ENCODE measurements at regions not wholly inside any gene's neighbourhood (a gene's known extent, or its start where the extent isn't known, plus 50 kb on each side); places are given as distances from the start of the nearest gene placed in this dataset.
"Not testable (repeated sequence)": the region's sequence is repeated elsewhere in the genome, so short reads cannot be mapped to it uniquely, and the experiment has no call there.

GRCh38 chr2:203636588-203637470 lies 69.6 kb upstream of the CD28 start:
- H3K4me1 ChIP-seq (ENCODE audit: control insufficient read depth in 2 of 2, insufficient read depth in 1 of 2, low read depth in 1 of 2, low read length in 2 of 2) = peaks cover 3 to 8% of the 10 kb centered on the region in 2 donors
- H3K4me2 ChIP-seq (ENCODE audit: insufficient read depth, low read length, poor library complexity, severe bottlenecking) = no peak overlapping the region
- no CpG with 5 or more reads among the region's 3 CpGs for WGBS, 2 donors (ENCODE audit: extremely low coverage in 2 of 2, insufficient read length in 2 of 2, insufficient replicate concordance in 1 of 2)
- H3K4ac ChIP-seq (ENCODE audit: low read length) = no peak overlapping the region
- H3K36me3 ChIP-seq (replicated peaks in 1 of 2; ENCODE audit: control insufficient read depth in 2 of 2, insufficient read depth in 2 of 2, low read length in 2 of 2) = no peaks in the 10 kb centered on the region
- no peak overlapping the region for H3K18ac ChIP-seq (ENCODE audit: low read length)
- no peak overlapping the region for H3K9ac ChIP-seq (ENCODE audit: low read depth, low read length, poor library complexity)
- no peak overlapping the region for H2BK120ac ChIP-seq (ENCODE audit: low read depth, low read length)
- H2AK5ac ChIP-seq (ENCODE audit: low read depth, low read length) = no peak overlapping the region
- H3K14ac ChIP-seq (ENCODE audit: low read length) = no peak overlapping the region
- H2BK5ac ChIP-seq (ENCODE audit: low read length) = no peak overlapping the region
- H3K9me3 ChIP-seq (replicated peaks in 1 of 2; ENCODE audit: control insufficient read depth in 2 of 2, insufficient read depth in 1 of 2, low read depth in 1 of 2, low read length in 2 of 2) = no peaks in the 10 kb centered on the region
- H3K27ac ChIP-seq (replicated peaks; ENCODE audit: low read length) = no peak overlapping the region
- H3K27me3 ChIP-seq (ENCODE audit: control insufficient read depth in 3 of 3, insufficient read depth in 3 of 3, low read depth in 1 of 3, low read length in 3 of 3) = no peaks in the 10 kb centered on the region
- no peak overlapping the region for H4K91ac ChIP-seq (ENCODE audit: low read depth, low read length, poor library complexity)
- no peak overlapping the region for H2BK15ac ChIP-seq (ENCODE audit: low read length)
- no peaks in the 10 kb centered on the region for H3K79me1 ChIP-seq (ENCODE audit: low read depth, low read length)
- H2BK12ac ChIP-seq (ENCODE audit: low read length) = no peak overlapping the region
- H3K23ac ChIP-seq (ENCODE audit: low read depth, low read length, poor library complexity) = no peak overlapping the region
- H2AFZ ChIP-seq (ENCODE audit: low read length) = peak overlapping the region; percentile 81
- no peak overlapping the region for H4K8ac ChIP-seq (ENCODE audit: low read depth, low read length)
- DNase-seq (ENCODE audit: low spot score) = no peak
- no peak overlapping the region for H3K4me3 ChIP-seq (ENCODE audit: low read length in 2 of 2)

DNA sequence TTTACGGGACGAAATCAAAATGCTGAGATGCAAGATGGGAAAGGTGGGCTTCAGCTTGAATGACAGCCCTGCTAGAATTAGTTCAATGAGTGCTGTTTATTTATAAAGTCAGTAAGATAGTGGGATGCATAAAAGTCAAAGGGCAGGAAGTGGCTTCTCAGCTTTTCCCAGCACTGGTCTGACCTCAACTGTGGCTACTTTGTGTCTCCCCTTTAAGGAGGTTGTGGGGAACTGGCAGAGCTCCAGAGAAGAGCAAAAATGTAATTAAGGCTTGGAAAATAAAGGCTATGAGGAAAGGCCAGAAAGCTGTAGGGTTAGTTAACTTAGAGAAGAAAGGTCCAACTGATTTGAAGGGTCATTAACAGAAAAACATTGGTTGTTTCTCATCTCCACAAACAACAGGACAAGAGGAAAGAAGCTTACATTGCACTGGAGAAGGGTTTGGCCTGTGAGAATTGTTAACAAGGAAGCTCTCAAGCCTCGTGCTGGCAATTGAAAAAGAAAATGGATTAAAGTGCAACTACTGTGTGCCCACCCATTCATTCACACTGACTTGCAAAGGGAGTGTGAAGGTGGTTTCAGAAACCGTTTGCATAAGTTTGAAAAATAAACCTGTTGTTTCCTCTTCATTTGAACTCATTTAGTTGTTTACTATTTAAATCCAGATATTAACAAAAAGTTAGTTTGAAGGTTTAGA lies 68.8 kb upstream of the CD28 start:
- no CpG with 5 or more reads among the region's 4 CpGs for WGBS, 2 donors (ENCODE audit: extremely low coverage in 2 of 2, insufficient read length in 2 of 2, insufficient replicate concordance in 1 of 2)
- peak overlapping the region; percentile 81 for H2AFZ ChIP-seq (ENCODE audit: low read length)
- peak overlapping the region; percentile 0 for H3K27ac ChIP-seq (replicated peaks; ENCODE audit: low read length)
- no peak overlapping the region for H3K23ac ChIP-seq (ENCODE audit: low read depth, low read length, poor library complexity)
- no peak overlapping the region for H2BK12ac ChIP-seq (ENCODE audit: low read length)
- no peak overlapping the region for H3K4me2 ChIP-seq (ENCODE audit: insufficient read depth, low read length, poor library complexity, severe bottlenecking)
- H2BK120ac ChIP-seq (ENCODE audit: low read depth, low read length) = no peak overlapping the region
- H2BK15ac ChIP-seq (ENCODE audit: low read length) = no peak overlapping the region
- H3K18ac ChIP-seq (ENCODE audit: low read length) = no peak overlapping the region
- H3K27me3 ChIP-seq (ENCODE audit: control insufficient read depth in 3 of 3, insufficient read depth in 3 of 3, low read depth in 1 of 3, low read length in 3 of 3) = no peaks in the 10 kb centered on the region
- H2BK5ac ChIP-seq (ENCODE audit: low read length) = no peak overlapping the region
- no peak overlapping the region for H3K9ac ChIP-seq (ENCODE audit: low read depth, low read length, poor library complexity)
- no peaks in the 10 kb centered on the region for H3K9me3 ChIP-seq (replicated peaks in 1 of 2; ENCODE audit: control insufficient read depth in 2 of 2, insufficient read depth in 1 of 2, low read depth in 1 of 2, low read length in 2 of 2)
- H4K91ac ChIP-seq (ENCODE audit: low read depth, low read length, poor library complexity) = no peak overlapping the region
- no peaks in the 10 kb centered on the region for H3K36me3 ChIP-seq (replicated peaks in 1 of 2; ENCODE audit: control insufficient read depth in 2 of 2, insufficient read depth in 2 of 2, low read length in 2 of 2)
- H3K79me1 ChIP-seq (ENCODE audit: low read depth, low read length) = no peaks in the 10 kb centered on the region
- no peak overlapping the region for H4K8ac ChIP-seq (ENCODE audit: low read depth, low read length)
- H3K4ac ChIP-seq (ENCODE audit: low read length) = no peak overlapping the region
- no peak overlapping the region for H2AK5ac ChIP-seq (ENCODE audit: low read depth, low read length)
- peaks cover 3 to 8% of the 10 kb centered on the region in 2 donors for H3K4me1 ChIP-seq (ENCODE audit: control insufficient read depth in 2 of 2, insufficient read depth in 1 of 2, low read depth in 1 of 2, low read length in 2 of 2)
- no peak overlapping the region for H3K14ac ChIP-seq (ENCODE audit: low read length)
- H3K4me3 ChIP-seq (ENCODE audit: low read length in 2 of 2) = no peak overlapping the region
- DNase-seq (ENCODE audit: low spot score) = no peak

DNA sequence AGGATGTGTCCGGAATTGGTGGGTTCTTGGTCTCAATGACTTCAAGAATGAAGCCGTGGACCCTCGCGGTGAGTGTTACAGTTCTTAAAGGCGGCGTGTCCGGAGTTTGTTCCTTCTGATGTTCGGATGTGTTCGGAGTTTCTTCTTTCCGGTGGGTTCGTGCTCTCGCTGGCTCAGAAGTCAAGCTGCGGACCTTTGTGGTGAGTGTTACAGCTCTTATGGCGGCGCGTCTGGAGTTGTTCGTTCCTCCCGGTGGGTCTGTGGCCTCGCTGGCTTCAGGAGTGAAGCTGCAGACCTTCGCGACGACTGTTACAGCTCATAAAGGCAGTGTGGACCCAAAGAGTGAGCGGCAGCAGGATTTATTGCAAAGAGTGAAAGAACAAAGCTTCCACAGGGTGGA lies 64.6 kb upstream of the CD28 start:
- H2BK12ac ChIP-seq (ENCODE audit: low read length) = peak overlapping the region; percentile 10
- H2BK120ac ChIP-seq (ENCODE audit: low read depth, low read length); H3K4me3 ChIP-seq (ENCODE audit: low read length in 2 of 2); H3K9me3 ChIP-seq (replicated peaks in 1 of 2; ENCODE audit: control insufficient read depth in 2 of 2, insufficient read depth in 1 of 2, low read depth in 1 of 2, low read length in 2 of 2); H3K36me3 ChIP-seq (replicated peaks in 1 of 2; ENCODE audit: control insufficient read depth in 2 of 2, insufficient read depth in 2 of 2, low read length in 2 of 2); H3K79me1 ChIP-seq (ENCODE audit: low read depth, low read length); H3K18ac ChIP-seq (ENCODE audit: low read length); H3K9ac ChIP-seq (ENCODE audit: low read depth, low read length, poor library complexity); H2AK5ac ChIP-seq (ENCODE audit: low read depth, low read length); H3K14ac ChIP-seq (ENCODE audit: low read length); H3K23ac ChIP-seq (ENCODE audit: low read depth, low read length, poor library complexity); H3K27me3 ChIP-seq (ENCODE audit: control insufficient read depth in 3 of 3, insufficient read depth in 3 of 3, low read depth in 1 of 3, low read length in 3 of 3); H3K4me2 ChIP-seq (ENCODE audit: insufficient read depth, low read length, poor library complexity, severe bottlenecking); H2BK15ac ChIP-seq (ENCODE audit: low read length); H2BK5ac ChIP-seq (ENCODE audit: low read length); H3K4me1 ChIP-seq (ENCODE audit: control insufficient read depth in 2 of 2, insufficient read depth in 1 of 2, low read depth in 1 of 2, low read length in 2 of 2); H4K91ac ChIP-seq (ENCODE audit: low read depth, low read length, poor library complexity); H3K27ac ChIP-seq (replicated peaks; ENCODE audit: low read length); H3K4ac ChIP-seq (ENCODE audit: low read length); H2AFZ ChIP-seq (ENCODE audit: low read length); DNase-seq (ENCODE audit: low spot score): not testable (repeated sequence)
- peak overlapping the region; percentile 43 for H4K8ac ChIP-seq (ENCODE audit: low read depth, low read length)
- WGBS, 2 donors (ENCODE audit: extremely low coverage in 2 of 2, insufficient read length in 2 of 2, insufficient replicate concordance in 1 of 2) = no CpG with 5 or more reads among the region's 23 CpGs

DNA sequence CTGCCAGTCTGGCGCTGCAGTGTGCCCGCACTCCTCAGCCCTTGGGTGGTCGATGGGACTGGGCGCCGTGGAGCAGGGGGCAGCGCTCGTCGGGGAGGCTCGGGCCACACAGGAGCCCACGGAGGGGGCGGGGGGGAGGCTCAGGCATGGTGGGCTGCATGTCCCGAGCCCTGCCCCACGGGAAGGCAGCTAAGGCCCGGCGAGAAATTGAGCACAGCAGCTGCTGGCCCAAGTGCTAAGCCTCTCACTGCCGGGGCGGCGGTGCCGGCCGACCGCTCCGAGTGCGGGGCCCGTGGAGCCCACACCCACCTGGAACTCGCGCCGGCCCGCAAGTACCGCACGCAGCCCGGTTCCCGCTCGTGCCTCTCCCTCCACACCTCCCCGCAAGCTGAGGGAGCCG lies 63.6 kb upstream of the CD28 start:
- not testable (repeated sequence) for H3K4me3 ChIP-seq (ENCODE audit: low read length in 2 of 2); DNase-seq (ENCODE audit: low spot score); H3K14ac ChIP-seq (ENCODE audit: low read length); H4K8ac ChIP-seq (ENCODE audit: low read depth, low read length); H2AK5ac ChIP-seq (ENCODE audit: low read depth, low read length); H3K23ac ChIP-seq (ENCODE audit: low read depth, low read length, poor library complexity); H3K4ac ChIP-seq (ENCODE audit: low read length); H3K9me3 ChIP-seq (replicated peaks in 1 of 2; ENCODE audit: control insufficient read depth in 2 of 2, insufficient read depth in 1 of 2, low read depth in 1 of 2, low read length in 2 of 2); H3K4me2 ChIP-seq (ENCODE audit: insufficient read depth, low read length, poor library complexity, severe bottlenecking); H2BK5ac ChIP-seq (ENCODE audit: low read length); H3K9ac ChIP-seq (ENCODE audit: low read depth, low read length, poor library complexity); H3K27me3 ChIP-seq (ENCODE audit: control insufficient read depth in 3 of 3, insufficient read depth in 3 of 3, low read depth in 1 of 3, low read length in 3 of 3); H2AFZ ChIP-seq (ENCODE audit: low read length); H3K36me3 ChIP-seq (replicated peaks in 1 of 2; ENCODE audit: control insufficient read depth in 2 of 2, insufficient read depth in 2 of 2, low read length in 2 of 2); H2BK15ac ChIP-seq (ENCODE audit: low read length); H4K91ac ChIP-seq (ENCODE audit: low read depth, low read length, poor library complexity); H3K27ac ChIP-seq (replicated peaks; ENCODE audit: low read length); H2BK120ac ChIP-seq (ENCODE audit: low read depth, low read length); H3K4me1 ChIP-seq (ENCODE audit: control insufficient read depth in 2 of 2, insufficient read depth in 1 of 2, low read depth in 1 of 2, low read length in 2 of 2); H3K79me1 ChIP-seq (ENCODE audit: low read depth, low read length); H2BK12ac ChIP-seq (ENCODE audit: low read length)
- WGBS, 2 donors (ENCODE audit: extremely low coverage in 2 of 2, insufficient read length in 2 of 2, insufficient replicate concordance in 1 of 2) = no CpG with 5 or more reads among the region's 35 CpGs
- peak overlapping the region; percentile 38 for H3K18ac ChIP-seq (ENCODE audit: low read length)
